A673 (cell line): ENCODE measurements at regions not wholly inside any gene's neighbourhood (a gene's known extent, or its start where the extent isn't known, plus 50 kb on each side); places are given as distances from the start of the nearest gene placed in this dataset.

Experiments used
- BruUV-seq: library from RNA; stranded (reverse); fragments of 400-500 nt; replicated peaks from 2 replicates; lab custom pipeline; 2021; lab: Mats Ljungman, UMichigan
- CTCF ChIA-PET: fragments of 300-600 bp; sonication (Branson Sonifier 250); formaldehyde crosslinking; loops from one replicate; lab custom pipeline; 2022; ENCODE audit warnings: antibody characterized with exemption; lab: Charles Lee
- POLR2A ChIA-PET: fragments of 300-600 bp; sonication (Branson Sonifier 250); formaldehyde crosslinking; loops from one replicate; lab custom pipeline; 2022; ENCODE audit warnings: antibody characterized with exemption; ENCODE audit not compliant: low non-redundant PET; lab: Charles Lee
- DNase-seq: peaks from one replicate; pipeline ENCODE4 v3.0.0-alpha.2; 2015; ENCODE audit warnings: low spot score
- H3K27ac ChIP-seq: fragments of 200-600 bp; sonication (generic); 2 replicates; pipeline ENCODE4 v1.5.1; 2016; ENCODE audit warnings: mixed run types, low read depth, mild to moderate bottlenecking, mixed read lengths, antibody characterized with exemption, low read length; ENCODE audit not compliant: poor library complexity, severe bottlenecking
- H3K27me3 ChIP-seq: fragments of 200-600 bp; sonication (generic); replicated peaks from 2 replicates; pipeline ENCODE4 v1.6.1; 2017; ENCODE audit warnings: mixed run types, low read depth, mild to moderate bottlenecking, mixed read lengths, antibody characterized with exemption, low read length; ENCODE audit not compliant: insufficient read depth, poor library complexity
- H3K36me3 ChIP-seq: fragments of 200-600 bp; sonication (generic); 2 replicates; pipeline ENCODE4 v1.6.1; 2016; ENCODE audit warnings: mixed run types, mild to moderate bottlenecking, mixed read lengths, antibody characterized with exemption, low read length; ENCODE audit not compliant: insufficient read depth, poor library complexity, severe bottlenecking
- H3K4me1 ChIP-seq: fragments of 200-600 bp; sonication (generic); 2 replicates; pipeline ENCODE4 v1.6.1; 2017; ENCODE audit warnings: mixed run types, mild to moderate bottlenecking, mixed read lengths, antibody characterized with exemption, low read length; ENCODE audit not compliant: insufficient read depth, poor library complexity, severe bottlenecking
- H3K4me3 ChIP-seq: fragments of 200-600 bp; sonication (generic); 2 replicates; pipeline ENCODE4 v1.5.1; 2016; ENCODE audit warnings: low read depth, mixed run types, mild to moderate bottlenecking, mixed read lengths, low read length; ENCODE audit not compliant: poor library complexity, severe bottlenecking
- H3K9me3 ChIP-seq: fragments of 200-600 bp; sonication (generic); 2 replicates; pipeline ENCODE4 v1.6.1; 2016; ENCODE audit warnings: mixed run types, low read depth, mild to moderate bottlenecking, mixed read lengths, antibody characterized with exemption, low read length; ENCODE audit not compliant: poor library complexity, severe bottlenecking
- CTCF ChIP-seq: fragments of 300-800, 200-600 bp; sonication (generic); conservative IDR thresholded peaks from 2 replicates; pipeline ENCODE4 v1.5.1; 2017; ENCODE audit warnings: low read depth, mild to moderate bottlenecking, antibody characterized with exemption, low read length, moderate library complexity, mixed read lengths
- EZH2 ChIP-seq: fragments of 200-600 bp; sonication (generic); IDR thresholded peaks from 2 replicates; pipeline ENCODE4 v1.6.1; 2017; ENCODE audit warnings: borderline replicate concordance, low read depth, mild to moderate bottlenecking, mixed read lengths, antibody characterized with exemption, low read length; ENCODE audit not compliant: poor library complexity, severe bottlenecking
- intact Hi-C: fragments of 100-400 bp; cut with micrococcal nuclease; formaldehyde crosslinking; loops from one replicate; pipeline ENCODE4 v1.10.0; 2022; ENCODE audit not compliant: unreplicated experiment

GRCh38 chr6:23559587-23560343, 566.2 kb upstream of the NRSN1 start:
- BruUV-seq = no TSS peak
- intact Hi-C loops = no loop called here
- Histone ChIP-seq H3K9me3 (no peaks in the 10 kb centered on the region), H3K4me1 (no peaks in the 10 kb centered on the region), H3K4me3 (no peak overlapping the region), H3K27me3 (no peaks in the 10 kb centered on the region), H3K27ac (no peak overlapping the region), H3K36me3 (no peaks in the 10 kb centered on the region)
- TF ChIP-seq CTCF = no peak
- no peak for TF ChIP-seq EZH2
- no peak for DNase-seq
- POLR2A ChIA-PET = no interaction called here
- CTCF ChIA-PET = no interaction called here

- ChIA-PET CTCF (no interaction called here), POLR2A (no interaction called here)
- no peak for DNase-seq
- H3K27me3 ChIP-seq = no peaks in the 10 kb centered on the region
- no peak overlapping the region for H3K4me3 ChIP-seq
- no peaks in the 10 kb centered on the region for H3K36me3 ChIP-seq
- H3K27ac ChIP-seq = no peak overlapping the region
- H3K9me3 ChIP-seq = no peaks in the 10 kb centered on the region
- BruUV-seq = no TSS peak
- intact Hi-C loops = no loop called here
- H3K4me1 ChIP-seq = no peaks in the 10 kb centered on the region
- TF ChIP-seq CTCF = no peak
- no peak for TF ChIP-seq EZH2
Measured at GRCh38 chr6:23561732-23562131, 564.3 kb upstream of the NRSN1 start.

GRCh38 chr6:23562554-23562953, 563.5 kb upstream of the NRSN1 start:
- H3K9me3 ChIP-seq = no peaks in the 10 kb centered on the region
- H3K36me3 ChIP-seq = no peaks in the 10 kb centered on the region
- no peak overlapping the region for H3K4me3 ChIP-seq
- no TSS peak for BruUV-seq
- DNase-seq = no peak
- no peak overlapping the region for H3K27ac ChIP-seq
- H3K4me1 ChIP-seq = no peaks in the 10 kb centered on the region
- intact Hi-C loops = no loop called here
- POLR2A ChIA-PET = no interaction called here
- TF ChIP-seq EZH2 = no peak
- TF ChIP-seq CTCF = no peak
- CTCF ChIA-PET = no interaction called here
- no peaks in the 10 kb centered on the region for H3K27me3 ChIP-seq
